Kidney (tissue), 13 donors: ENCODE measurements at regions not wholly inside any gene's neighbourhood (a gene's known extent, or its start where the extent isn't known, plus 50 kb on each side); places are given as distances from the start of the nearest gene placed in this dataset.

Experiments
- DNase-seq, 5 donors: peaks; one replicate each; pipeline ENCODE4 v3.0.0-alpha.2; 2013 to 2020
- FAIRE-seq: peaks from 2 replicates; lab custom pipeline; 2012; peaks lifted over from hg19 to GRCh38; lab: Jason Lieb, UNC
- H3K27ac ChIP-seq, 2 donors: one replicate each; pipeline ENCODE4 v1.7.0; 2013; ENCODE audit warnings: low read depth in 2 of 2, low read length in 2 of 2, inconsistent platforms in 1 of 2
- H3K27me3 ChIP-seq: one replicate; pipeline ENCODE4 v1.7.1; 2013; ENCODE audit warnings: low read length, inconsistent platforms; ENCODE audit not compliant: control insufficient read depth, insufficient read depth
- H3K36me3 ChIP-seq, 3 donors: one replicate each; pipeline versions ENCODE4 v1.7.0 to v1.7.1; 2013; ENCODE audit warnings: low read length in 3 of 3, control low read depth in 1 of 3, inconsistent platforms in 1 of 3; ENCODE audit not compliant: insufficient read depth in 3 of 3, control insufficient read depth in 2 of 3
- H3K4me1 ChIP-seq, 3 donors: one replicate each; pipeline versions ENCODE4 v1.7.0 to v1.7.1; 2013; ENCODE audit warnings: low read length in 3 of 3, inconsistent platforms in 1 of 3, low read depth in 1 of 3; ENCODE audit not compliant: control insufficient read depth in 2 of 3, insufficient read depth in 2 of 3
- H3K4me3 ChIP-seq, 3 donors: one replicate each; pipeline versions ENCODE4 v1.7.0 to v1.8.1; 2013; ENCODE audit warnings: low read length in 3 of 3, control low read depth in 1 of 3, inconsistent platforms in 1 of 3
- H3K9ac ChIP-seq, 3 donors: one replicate each; pipeline versions ENCODE4 v1.7.0 to v1.7.1; 2013; ENCODE audit warnings: low read length in 3 of 3, control low read depth in 1 of 3, inconsistent platforms in 1 of 3
- H3K9me3 ChIP-seq, 3 donors: one replicate each; pipeline versions ENCODE4 v1.7.0 to v1.7.1; 2013; ENCODE audit warnings: low read length in 3 of 3, control low read depth in 1 of 3, inconsistent platforms in 1 of 3; ENCODE audit not compliant: control insufficient read depth in 2 of 3, insufficient read depth in 1 of 3
- CTCF ChIP-seq: IDR thresholded peaks from 3 replicates; pipeline ENCODE4 v1.5.1; 2012; ENCODE audit warnings: mild to moderate bottlenecking, moderate library complexity, borderline replicate concordance; ENCODE audit not compliant: insufficient read depth; ENCODE audit errors: extremely low read depth
- intact Hi-C: fragments of 100-400 bp; cut with DNase I; formaldehyde crosslinking; loops from one replicate; pipeline ENCODE4 v1.11.1; 2022
- donor health status: control.
- donor health status: control.
- donor health status: control.
- donor health status: control.
- donor health status: control.
- donor health status: DM: yes; HTN: yes; CAD: no.
- donor health status: Normal renal cell carcinoma (clear cell type).

DNA sequence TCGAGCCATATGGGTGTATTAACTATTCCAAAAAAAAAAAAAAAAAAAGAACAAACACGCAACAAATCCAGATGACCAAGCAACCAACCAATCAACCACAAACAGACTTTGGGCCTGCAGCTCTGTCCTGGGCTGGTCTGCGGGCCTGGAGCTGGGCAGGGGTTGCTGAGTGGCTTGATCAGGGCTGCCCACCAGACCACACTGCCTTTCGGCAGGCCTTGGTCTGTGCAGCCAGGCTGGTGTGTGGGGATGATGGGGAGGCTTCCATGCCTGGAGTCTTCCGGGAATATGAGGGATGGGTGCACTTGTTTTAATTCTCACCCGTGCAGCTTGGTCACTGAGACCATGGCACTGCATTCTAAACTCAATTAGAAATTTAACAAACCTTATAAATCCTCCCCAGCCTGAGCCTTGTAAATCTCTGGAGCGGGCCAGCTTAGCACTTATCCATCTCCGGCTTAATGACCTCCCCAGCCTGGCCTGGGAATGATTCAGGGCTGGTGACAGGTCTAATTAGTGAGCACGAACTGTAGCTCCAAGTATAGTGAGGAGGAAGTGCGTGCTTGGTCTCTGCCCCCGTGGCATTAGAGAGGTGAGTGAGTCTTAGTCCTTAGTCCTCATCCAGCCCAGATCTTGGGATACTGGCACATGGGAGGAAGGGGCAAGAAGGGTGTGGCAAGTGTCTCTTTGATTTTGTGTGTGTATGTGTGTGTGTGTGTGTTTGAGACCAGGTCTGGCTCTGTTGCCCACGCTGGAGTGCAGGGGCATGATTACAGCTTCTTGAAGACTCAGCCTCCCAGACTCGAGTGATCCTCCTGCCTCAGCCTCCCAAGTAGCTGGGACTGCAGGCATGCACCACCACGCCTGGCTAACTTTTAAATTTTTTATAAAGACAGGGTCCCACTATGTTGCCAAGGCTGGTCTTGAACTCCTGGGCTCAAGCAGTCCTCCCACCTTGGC, 74.6 kb upstream of the CSF3R start:
- Histone ChIP-seq H3K36me3 (no peaks in the 10 kb centered on the region), H3K4me3 (no peak overlapping the region), H3K27me3 (no peaks in the 10 kb centered on the region), H3K27ac (no peak overlapping the region), H3K4me1 (no peaks in the 10 kb centered on the region), H3K9me3 (no peaks in the 10 kb centered on the region), H3K9ac (no peak overlapping the region)
- DNase-seq (peak in 4 of 5 donors; percentile 42 to 75 (median 68)), FAIRE-seq (no peak)
- intact Hi-C loops = no loop called here
- no peak for TF ChIP-seq CTCF

DNA sequence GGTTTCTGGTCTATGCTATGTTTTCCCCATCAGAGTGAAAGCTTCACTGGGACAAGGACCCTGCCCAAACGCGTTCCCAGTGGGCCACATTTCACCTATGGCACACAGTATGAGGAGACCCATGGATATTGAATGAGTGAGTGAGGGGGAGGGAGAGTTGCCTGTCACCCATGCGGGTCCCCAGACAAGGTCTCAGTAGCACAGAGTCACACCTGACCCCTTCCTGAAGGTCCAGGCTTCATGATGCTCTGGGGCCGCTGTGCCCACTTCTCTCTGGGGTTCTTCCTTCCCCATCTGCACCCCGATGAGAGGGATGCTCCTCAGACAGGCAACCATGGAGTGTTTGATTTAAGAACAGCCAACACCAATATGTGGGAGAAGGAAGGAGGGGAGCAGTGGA, 72.3 kb upstream of the CSF3R start:
- no peaks in the 10 kb centered on the region for H3K36me3 ChIP-seq
- no peak overlapping the region for H3K4me3 ChIP-seq
- H3K9me3 ChIP-seq = no peaks in the 10 kb centered on the region
- no peak overlapping the region for H3K27ac ChIP-seq
- peaks cover 2% of the 10 kb centered on the region for H3K27me3 ChIP-seq
- TF ChIP-seq CTCF = no peak
- H3K4me1 ChIP-seq = no peaks in the 10 kb centered on the region
- DNase-seq (peak in 1 of 5 donors; percentile 7), FAIRE-seq (no peak)
- no peak overlapping the region for H3K9ac ChIP-seq
- intact Hi-C loops = no loop called here

GRCh38 chr1:36554323-36554628, 71.6 kb upstream of the CSF3R start:
- intact Hi-C loops = no loop called here
- Histone ChIP-seq H3K27me3 (peaks cover 2% of the 10 kb centered on the region), H3K27ac (no peak overlapping the region), H3K4me3 (no peak overlapping the region), H3K9ac (no peak overlapping the region), H3K9me3 (no peaks in the 10 kb centered on the region), H3K36me3 (no peaks in the 10 kb centered on the region), H3K4me1 (no peaks in the 10 kb centered on the region)
- no peak for FAIRE-seq
- TF ChIP-seq CTCF = no peak
- DNase-seq = no peak
